SK-N-SH treated with all-trans-retinoic acid at 6 μM for 48 hours (cell line): ENCODE measurements at regions not wholly inside any gene's neighbourhood (a gene's known extent, or its start where the extent isn't known, plus 50 kb on each side); places are given as distances from the start of the nearest gene placed in this dataset.

Source experiments
- ISL1 ChIP-seq: fragments of 250-450 bp; sonication (Bioruptor Pico); IDR thresholded peaks from 2 replicates; pipeline ENCODE4 v2.1.2; 2022; ENCODE audit warnings: mild to moderate bottlenecking, moderate library complexity
- PPARA ChIP-seq: fragments of 250-450 bp; sonication (Bioruptor Pico); IDR thresholded peaks from 2 replicates; pipeline ENCODE4 v1.5.0; 2020; ENCODE audit warnings: mild to moderate bottlenecking, borderline replicate concordance
- RARB ChIP-seq: fragments of 250-450 bp; sonication (Bioruptor Pico); IDR thresholded peaks from 2 replicates; pipeline ENCODE4 v1.8.0; 2021; ENCODE audit warnings: mild to moderate bottlenecking, moderate library complexity
- ZFP30 ChIP-seq: fragments of 450-650 bp; formaldehyde crosslinking; IDR thresholded peaks from 2 replicates; pipeline ENCODE4 v1.5.0; 2022; ENCODE audit warnings: mild to moderate bottlenecking, moderate library complexity
- TF ChIP-seq, protein P1 (sequence below): fragments of 250-450 bp; sonication (Bioruptor Pico); IDR thresholded peaks from 2 replicates; pipeline ENCODE4 v1.5.0; 2020; ENCODE audit warnings: mild to moderate bottlenecking, moderate library complexity
- TF ChIP-seq, protein P2 (sequence below): fragments of 250-450 bp; sonication (Bioruptor Pico); IDR thresholded peaks from 2 replicates; pipeline ENCODE4 v1.8.0; 2020; ENCODE audit warnings: mild to moderate bottlenecking, moderate library complexity, borderline replicate concordance
- TF ChIP-seq, protein P3 (sequence below): fragments of 250-450 bp; sonication (Bioruptor Pico); IDR thresholded peaks from 2 replicates; pipeline ENCODE4 v1.5.1; 2020; ENCODE audit warnings: low read depth, mild to moderate bottlenecking, moderate library complexity

DNA sequence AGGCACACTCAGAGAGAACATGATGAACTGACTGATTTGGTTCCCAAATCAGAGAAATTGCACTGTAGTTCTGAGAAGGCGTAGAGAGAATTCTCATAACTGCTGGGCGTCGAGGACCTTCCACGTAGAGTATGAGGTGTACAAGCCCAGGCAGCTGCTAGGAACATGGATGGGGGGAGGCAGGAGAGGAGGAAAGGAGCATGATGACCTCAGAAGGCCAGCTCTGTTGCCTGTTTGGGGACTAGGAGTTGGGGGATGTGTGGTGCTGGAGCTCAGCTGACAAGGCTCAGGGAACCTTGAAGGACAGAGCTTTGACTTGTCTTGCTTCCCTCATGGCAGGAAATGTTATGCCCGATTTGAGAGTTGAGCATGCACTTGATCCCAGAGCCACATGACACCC, 485.4 kb downstream of the IRX1 start:
- TF ChIP-seq ISL1 (CRISPR knock-in tag) (no peak), ZFP30 (no peak), RARB (no peak), PPARA (CRISPR knock-in tag) (no peak)
- TF ChIP-seq, protein P1, sequence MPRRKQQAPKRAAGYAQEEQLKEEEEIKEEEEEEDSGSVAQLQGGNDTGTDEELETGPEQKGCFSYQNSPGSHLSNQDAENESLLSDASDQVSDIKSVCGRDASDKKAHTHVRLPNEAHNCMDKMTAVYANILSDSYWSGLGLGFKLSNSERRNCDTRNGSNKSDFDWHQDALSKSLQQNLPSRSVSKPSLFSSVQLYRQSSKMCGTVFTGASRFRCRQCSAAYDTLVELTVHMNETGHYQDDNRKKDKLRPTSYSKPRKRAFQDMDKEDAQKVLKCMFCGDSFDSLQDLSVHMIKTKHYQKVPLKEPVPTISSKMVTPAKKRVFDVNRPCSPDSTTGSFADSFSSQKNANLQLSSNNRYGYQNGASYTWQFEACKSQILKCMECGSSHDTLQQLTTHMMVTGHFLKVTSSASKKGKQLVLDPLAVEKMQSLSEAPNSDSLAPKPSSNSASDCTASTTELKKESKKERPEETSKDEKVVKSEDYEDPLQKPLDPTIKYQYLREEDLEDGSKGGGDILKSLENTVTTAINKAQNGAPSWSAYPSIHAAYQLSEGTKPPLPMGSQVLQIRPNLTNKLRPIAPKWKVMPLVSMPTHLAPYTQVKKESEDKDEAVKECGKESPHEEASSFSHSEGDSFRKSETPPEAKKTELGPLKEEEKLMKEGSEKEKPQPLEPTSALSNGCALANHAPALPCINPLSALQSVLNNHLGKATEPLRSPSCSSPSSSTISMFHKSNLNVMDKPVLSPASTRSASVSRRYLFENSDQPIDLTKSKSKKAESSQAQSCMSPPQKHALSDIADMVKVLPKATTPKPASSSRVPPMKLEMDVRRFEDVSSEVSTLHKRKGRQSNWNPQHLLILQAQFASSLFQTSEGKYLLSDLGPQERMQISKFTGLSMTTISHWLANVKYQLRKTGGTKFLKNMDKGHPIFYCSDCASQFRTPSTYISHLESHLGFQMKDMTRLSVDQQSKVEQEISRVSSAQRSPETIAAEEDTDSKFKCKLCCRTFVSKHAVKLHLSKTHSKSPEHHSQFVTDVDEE = no peak
- TF ChIP-seq, protein P2, sequence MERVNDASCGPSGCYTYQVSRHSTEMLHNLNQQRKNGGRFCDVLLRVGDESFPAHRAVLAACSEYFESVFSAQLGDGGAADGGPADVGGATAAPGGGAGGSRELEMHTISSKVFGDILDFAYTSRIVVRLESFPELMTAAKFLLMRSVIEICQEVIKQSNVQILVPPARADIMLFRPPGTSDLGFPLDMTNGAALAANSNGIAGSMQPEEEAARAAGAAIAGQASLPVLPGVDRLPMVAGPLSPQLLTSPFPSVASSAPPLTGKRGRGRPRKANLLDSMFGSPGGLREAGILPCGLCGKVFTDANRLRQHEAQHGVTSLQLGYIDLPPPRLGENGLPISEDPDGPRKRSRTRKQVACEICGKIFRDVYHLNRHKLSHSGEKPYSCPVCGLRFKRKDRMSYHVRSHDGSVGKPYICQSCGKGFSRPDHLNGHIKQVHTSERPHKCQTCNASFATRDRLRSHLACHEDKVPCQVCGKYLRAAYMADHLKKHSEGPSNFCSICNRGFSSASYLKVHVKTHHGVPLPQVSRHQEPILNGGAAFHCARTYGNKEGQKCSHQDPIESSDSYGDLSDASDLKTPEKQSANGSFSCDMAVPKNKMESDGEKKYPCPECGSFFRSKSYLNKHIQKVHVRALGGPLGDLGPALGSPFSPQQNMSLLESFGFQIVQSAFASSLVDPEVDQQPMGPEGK (CRISPR knock-in tag) = no peak
- TF ChIP-seq, protein P3, sequence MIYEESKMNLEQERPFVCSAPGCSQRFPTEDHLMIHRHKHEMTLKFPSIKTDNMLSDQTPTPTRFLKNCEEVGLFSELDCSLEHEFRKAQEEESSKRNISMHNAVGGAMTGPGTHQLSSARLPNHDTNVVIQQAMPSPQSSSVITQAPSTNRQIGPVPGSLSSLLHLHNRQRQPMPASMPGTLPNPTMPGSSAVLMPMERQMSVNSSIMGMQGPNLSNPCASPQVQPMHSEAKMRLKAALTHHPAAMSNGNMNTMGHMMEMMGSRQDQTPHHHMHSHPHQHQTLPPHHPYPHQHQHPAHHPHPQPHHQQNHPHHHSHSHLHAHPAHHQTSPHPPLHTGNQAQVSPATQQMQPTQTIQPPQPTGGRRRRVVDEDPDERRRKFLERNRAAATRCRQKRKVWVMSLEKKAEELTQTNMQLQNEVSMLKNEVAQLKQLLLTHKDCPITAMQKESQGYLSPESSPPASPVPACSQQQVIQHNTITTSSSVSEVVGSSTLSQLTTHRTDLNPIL (CRISPR knock-in tag) = no peak
